HL-60 (cell line): ENCODE measurements at regions not wholly inside any gene's neighbourhood (a gene's known extent, or its start where the extent isn't known, plus 50 kb on each side); places are given as distances from the start of the nearest gene placed in this dataset.

ENCODE experiments used
- DNase-seq, 2 experiments: peaks; one replicate each; pipeline ENCODE4 v3.0.0-alpha.2; 2010 to 2020; ENCODE audit warnings: low read depth in 1 of 2, low spot score in 1 of 2
- H3K27ac ChIP-seq: fragments of 250-450 bp; sonication (Bioruptor Pico); replicated peaks from 2 replicates; pipeline ENCODE4 v1.5.1; 2020; ENCODE audit warnings: mild to moderate bottlenecking, moderate library complexity
- H3K27me3 ChIP-seq: fragments of 250-450 bp; sonication (Bioruptor Pico); 2 replicates; pipeline ENCODE4 v1.5.1; 2021; ENCODE audit warnings: mild to moderate bottlenecking, moderate library complexity; ENCODE audit not compliant: insufficient read depth, poor library complexity, severe bottlenecking
- H3K4me3 ChIP-seq: replicated peaks from 2 replicates; pipeline ENCODE4 v1.5.1; 2011; ENCODE audit warnings: mild to moderate bottlenecking, control low read depth, low read length; ENCODE audit not compliant: insufficient read depth
- GABPA ChIP-seq: IDR thresholded peaks from 2 replicates; pipeline ENCODE4 v1.6.1; 2012; ENCODE audit warnings: low read depth
- POLR2AphosphoS5 ChIP-seq: IDR thresholded peaks from 2 replicates; pipeline ENCODE4 v1.6.1; 2012; ENCODE audit warnings: low read depth
- SPI1 ChIP-seq: IDR thresholded peaks from 2 replicates; pipeline ENCODE4 v1.6.1; 2012; ENCODE audit warnings: low read depth, mild to moderate bottlenecking, borderline replicate concordance
- TF ChIP-seq, protein P1 (sequence below): IDR thresholded peaks from one replicate; pipeline ENCODE4 v1.5.1; 2011; ENCODE audit warnings: low read length, control low read depth, inconsistent platforms; ENCODE audit not compliant: insufficient read depth
- TF ChIP-seq, protein P2 (sequence below): IDR thresholded peaks from 2 replicates; pipeline ENCODE4 v1.6.1; 2012; ENCODE audit warnings: low read depth; ENCODE audit not compliant: insufficient replicate concordance

DNA sequence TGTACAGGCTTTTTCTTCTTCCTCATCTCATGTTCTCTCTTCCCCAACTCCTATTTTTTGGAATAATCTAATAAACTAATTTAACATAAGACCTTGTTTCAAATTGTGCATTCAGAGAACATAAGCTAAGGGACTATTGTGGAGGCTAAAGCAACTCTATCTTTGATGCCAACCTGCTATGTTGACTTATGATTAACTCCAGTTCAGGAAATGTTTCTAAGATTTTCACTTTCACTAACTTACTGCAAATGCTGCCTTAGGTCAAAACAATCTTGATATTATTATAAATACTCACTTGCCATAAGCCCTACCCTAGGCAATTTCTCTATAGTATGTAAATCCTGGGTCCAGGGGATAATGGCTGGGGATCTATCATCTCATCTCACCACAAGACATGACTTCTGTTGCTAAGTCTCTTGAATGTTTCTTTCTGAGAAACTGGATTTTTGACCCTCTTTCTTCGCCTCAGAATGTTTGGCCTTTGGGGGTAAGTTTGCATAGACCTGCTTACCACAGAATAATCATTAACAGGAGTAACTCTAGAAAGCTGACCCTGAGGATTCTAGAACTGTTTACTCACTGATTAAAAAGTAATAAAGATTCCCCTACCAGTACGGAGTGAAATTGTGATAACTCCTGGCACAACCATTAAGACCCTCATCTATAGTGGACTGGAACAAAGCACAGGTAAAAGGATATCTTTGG, 768.1 kb downstream of the GBE1 start:
- no peak overlapping the region for H3K4me3 ChIP-seq
- TF ChIP-seq SPI1 (no peak), GABPA (no peak), POLR2AphosphoS5 (no peak)
- TF ChIP-seq, protein P1, sequence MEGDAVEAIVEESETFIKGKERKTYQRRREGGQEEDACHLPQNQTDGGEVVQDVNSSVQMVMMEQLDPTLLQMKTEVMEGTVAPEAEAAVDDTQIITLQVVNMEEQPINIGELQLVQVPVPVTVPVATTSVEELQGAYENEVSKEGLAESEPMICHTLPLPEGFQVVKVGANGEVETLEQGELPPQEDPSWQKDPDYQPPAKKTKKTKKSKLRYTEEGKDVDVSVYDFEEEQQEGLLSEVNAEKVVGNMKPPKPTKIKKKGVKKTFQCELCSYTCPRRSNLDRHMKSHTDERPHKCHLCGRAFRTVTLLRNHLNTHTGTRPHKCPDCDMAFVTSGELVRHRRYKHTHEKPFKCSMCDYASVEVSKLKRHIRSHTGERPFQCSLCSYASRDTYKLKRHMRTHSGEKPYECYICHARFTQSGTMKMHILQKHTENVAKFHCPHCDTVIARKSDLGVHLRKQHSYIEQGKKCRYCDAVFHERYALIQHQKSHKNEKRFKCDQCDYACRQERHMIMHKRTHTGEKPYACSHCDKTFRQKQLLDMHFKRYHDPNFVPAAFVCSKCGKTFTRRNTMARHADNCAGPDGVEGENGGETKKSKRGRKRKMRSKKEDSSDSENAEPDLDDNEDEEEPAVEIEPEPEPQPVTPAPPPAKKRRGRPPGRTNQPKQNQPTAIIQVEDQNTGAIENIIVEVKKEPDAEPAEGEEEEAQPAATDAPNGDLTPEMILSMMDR: no peak
- TF ChIP-seq, protein P2, sequence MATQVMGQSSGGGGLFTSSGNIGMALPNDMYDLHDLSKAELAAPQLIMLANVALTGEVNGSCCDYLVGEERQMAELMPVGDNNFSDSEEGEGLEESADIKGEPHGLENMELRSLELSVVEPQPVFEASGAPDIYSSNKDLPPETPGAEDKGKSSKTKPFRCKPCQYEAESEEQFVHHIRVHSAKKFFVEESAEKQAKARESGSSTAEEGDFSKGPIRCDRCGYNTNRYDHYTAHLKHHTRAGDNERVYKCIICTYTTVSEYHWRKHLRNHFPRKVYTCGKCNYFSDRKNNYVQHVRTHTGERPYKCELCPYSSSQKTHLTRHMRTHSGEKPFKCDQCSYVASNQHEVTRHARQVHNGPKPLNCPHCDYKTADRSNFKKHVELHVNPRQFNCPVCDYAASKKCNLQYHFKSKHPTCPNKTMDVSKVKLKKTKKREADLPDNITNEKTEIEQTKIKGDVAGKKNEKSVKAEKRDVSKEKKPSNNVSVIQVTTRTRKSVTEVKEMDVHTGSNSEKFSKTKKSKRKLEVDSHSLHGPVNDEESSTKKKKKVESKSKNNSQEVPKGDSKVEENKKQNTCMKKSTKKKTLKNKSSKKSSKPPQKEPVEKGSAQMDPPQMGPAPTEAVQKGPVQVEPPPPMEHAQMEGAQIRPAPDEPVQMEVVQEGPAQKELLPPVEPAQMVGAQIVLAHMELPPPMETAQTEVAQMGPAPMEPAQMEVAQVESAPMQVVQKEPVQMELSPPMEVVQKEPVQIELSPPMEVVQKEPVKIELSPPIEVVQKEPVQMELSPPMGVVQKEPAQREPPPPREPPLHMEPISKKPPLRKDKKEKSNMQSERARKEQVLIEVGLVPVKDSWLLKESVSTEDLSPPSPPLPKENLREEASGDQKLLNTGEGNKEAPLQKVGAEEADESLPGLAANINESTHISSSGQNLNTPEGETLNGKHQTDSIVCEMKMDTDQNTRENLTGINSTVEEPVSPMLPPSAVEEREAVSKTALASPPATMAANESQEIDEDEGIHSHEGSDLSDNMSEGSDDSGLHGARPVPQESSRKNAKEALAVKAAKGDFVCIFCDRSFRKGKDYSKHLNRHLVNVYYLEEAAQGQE: no peak
- H3K27me3 ChIP-seq: no peaks in the 10 kb centered on the region
- no peak for DNase-seq
- no peak overlapping the region for H3K27ac ChIP-seq

DNA sequence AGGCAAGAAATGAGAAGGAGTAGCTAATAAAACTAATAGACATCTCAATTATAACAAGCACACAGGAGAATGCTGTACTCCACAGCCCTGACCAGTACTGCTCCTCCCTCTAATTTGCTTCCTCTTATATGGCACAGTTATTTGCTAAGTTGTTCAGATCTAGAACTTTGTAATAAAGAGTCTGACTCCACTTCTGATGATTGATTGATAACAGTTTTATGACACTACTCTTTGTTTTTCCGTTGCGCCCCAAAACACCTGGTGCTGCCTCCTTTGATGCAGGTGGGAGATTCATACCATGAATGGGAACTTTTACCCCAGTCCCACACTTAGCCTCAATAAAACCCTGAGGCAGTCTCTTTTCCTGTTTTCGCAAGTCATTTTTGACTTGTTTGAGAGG, 777.7 kb downstream of the GBE1 start:
- H3K27me3 ChIP-seq: no peaks in the 10 kb centered on the region
- no peak overlapping the region for H3K4me3 ChIP-seq
- TF ChIP-seq GABPA: no peak
- TF ChIP-seq POLR2AphosphoS5: no peak
- TF ChIP-seq, protein P2: no peak
- no peak for TF ChIP-seq SPI1
- TF ChIP-seq, protein P1: no peak
- H3K27ac ChIP-seq: no peak overlapping the region
- DNase-seq: no peak

DNA sequence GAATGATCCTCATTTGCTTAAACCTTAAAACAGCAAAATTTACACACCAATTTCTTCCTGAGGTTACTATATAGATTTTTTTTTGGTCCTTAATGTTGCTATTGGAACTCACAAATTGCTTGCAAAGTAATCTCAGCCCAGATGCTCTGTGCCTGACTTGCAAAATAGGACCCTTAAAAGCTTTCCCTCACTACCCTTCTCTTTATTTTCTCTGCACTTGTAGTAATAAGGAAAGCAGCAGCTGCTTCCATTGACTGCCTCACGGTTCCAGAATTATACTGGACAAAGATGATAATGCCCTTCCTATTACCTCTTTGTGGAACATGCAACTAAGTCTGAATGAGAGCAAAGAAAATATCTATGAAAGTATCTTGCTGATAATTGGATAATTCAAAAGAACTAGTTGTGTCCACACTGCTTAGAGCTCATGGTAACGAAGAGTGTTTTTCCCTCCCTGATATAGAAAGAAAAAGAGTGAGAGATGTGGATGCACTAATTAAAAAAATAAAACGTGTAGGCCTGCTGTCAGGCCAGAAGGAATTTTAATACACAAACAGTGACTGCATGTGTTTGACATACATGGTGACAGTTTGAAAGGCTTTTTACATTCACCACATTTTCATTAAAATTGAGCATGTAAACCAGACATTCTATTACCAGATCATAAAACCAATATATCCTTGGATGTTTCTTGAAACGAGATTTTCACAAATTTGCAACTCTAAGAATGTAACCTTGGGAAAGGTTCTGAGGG, 783.1 kb downstream of the GBE1 start:
- H3K27me3 ChIP-seq: no peaks in the 10 kb centered on the region
- no peak for DNase-seq
- H3K27ac ChIP-seq: no peak overlapping the region
- TF ChIP-seq GABPA (no peak), POLR2AphosphoS5 (no peak), SPI1 (no peak)
- TF ChIP-seq, protein P1: no peak
- TF ChIP-seq, protein P2: no peak
- H3K4me3 ChIP-seq: no peak overlapping the region
